HCT116 (cell line): ENCODE measurements at regions not wholly inside any gene's neighbourhood (a gene's known extent, or its start where the extent isn't known, plus 50 kb on each side); places are given as distances from the start of the nearest gene placed in this dataset.
"Not testable (repeated sequence)": the region's sequence is repeated elsewhere in the genome, so short reads cannot be mapped to it uniquely, and the experiment has no call there.

ENCODE experiments used
- ATAC-seq: fragments of 200-7000 bp; cut with Tn5 transposase; 2 replicates; pipeline ENCODE4 v1.9.1; 2020; ENCODE audit warnings: mild to moderate bottlenecking, moderate library complexity
- BruUV-seq: library from RNA; stranded (reverse); fragments of 400-500 nt; replicated peaks from 2 replicates; lab custom pipeline; 2021; lab: Mats Ljungman, UMichigan
- CTCF ChIA-PET: fragments of 300-600 bp; sonication (Branson Sonifier 250); formaldehyde crosslinking; loops from one replicate; lab custom pipeline; 2021; ENCODE audit warnings: antibody characterized with exemption; lab: Charles Lee
- POLR2A ChIA-PET: fragments of 300-600, 350-600 bp; sonication (Branson Sonifier 250); formaldehyde crosslinking; loops from one replicate; lab custom pipeline; 2021; ENCODE audit warnings: antibody characterized with exemption; lab: Charles Lee
- RAD21 ChIA-PET, 2 experiments: fragments of 300-600 bp; sonication (Branson Sonifier 250); formaldehyde crosslinking; loops; one replicate each; lab custom pipeline; 2023; ENCODE audit warnings: low total read pairs in 2 of 2; ENCODE audit not compliant: uncharacterized antibody in 2 of 2, unreplicated experiment in 2 of 2, low non-redundant PET in 1 of 2; lab: Charles Lee
- DNase-seq: peaks from one replicate; pipeline ENCODE4 v3.0.0-alpha.2; 2010; ENCODE audit warnings: low read depth, low spot score
- H2AFZ ChIP-seq: fragments of 200-600 bp; shearing (Covaris generic), sonication (generic); 2 replicates; pipeline ENCODE4 v1.6.1; 2017; ENCODE audit warnings: low read depth, mixed run types, mixed read lengths, antibody characterized with exemption, low read length; ENCODE audit not compliant: poor library complexity, severe bottlenecking
- H3K27ac ChIP-seq: 2 replicates; pipeline ENCODE4 v1.5.1; 2012; ENCODE audit warnings: low read depth, low read length
- H3K27me3 ChIP-seq: fragments of 200-600 bp; sonication (generic); 2 replicates; pipeline ENCODE4 v1.6.1; 2016; ENCODE audit warnings: mixed run types, low read length, mixed read lengths; ENCODE audit not compliant: insufficient read depth
- H3K36me3 ChIP-seq, 2 experiments: fragments of 200-500 bp in 1 of 2; fragments of 200-600 bp in 1 of 2; sonication (Bioruptor generic) in 1 of 2; sonication (generic) in 1 of 2; 2 replicates each; pipeline versions ENCODE4 v1.5.1 to v1.6.1; 2014 to 2016; ENCODE audit warnings: low read length in 2 of 2, inconsistent platforms in 1 of 2, mixed read lengths in 1 of 2, mixed run types in 1 of 2; ENCODE audit not compliant: insufficient read depth in 2 of 2, control insufficient read depth in 1 of 2
- H3K4me1 ChIP-seq, 2 experiments: fragments of 200-600 bp in 1 of 2; sonication (generic) in 1 of 2; 2 replicates each; pipeline versions ENCODE4 v1.5.1 to v1.6.1; 2012 to 2017; ENCODE audit warnings: low read length in 2 of 2, inconsistent platforms in 1 of 2, mild to moderate bottlenecking in 1 of 2, mixed read lengths in 1 of 2, mixed run types in 1 of 2, moderate library complexity in 1 of 2; ENCODE audit not compliant: insufficient read depth in 2 of 2, control insufficient read depth in 1 of 2
- H3K4me2 ChIP-seq: fragments of 200-600 bp; sonication (generic); 2 replicates; pipeline ENCODE4 v1.6.1; 2017; ENCODE audit warnings: mixed run types, low read length, mixed read lengths
- H3K4me3 ChIP-seq, 2 experiments: fragments of 200-600 bp in 1 of 2; sonication (generic) in 1 of 2; replicated peaks in 1 of 2; 2 replicates each; pipeline ENCODE4 v1.5.1; 2011 to 2016; ENCODE audit warnings: low read length in 2 of 2, control low read depth in 1 of 2, low read depth in 1 of 2, mild to moderate bottlenecking in 1 of 2, mixed read lengths in 1 of 2, mixed run types in 1 of 2
- H3K79me2 ChIP-seq: fragments of 200-600 bp; sonication (generic); 2 replicates; pipeline ENCODE4 v1.6.1; 2017; ENCODE audit warnings: mild to moderate bottlenecking, mixed run types, low read length, moderate library complexity, mixed read lengths; ENCODE audit not compliant: insufficient read depth
- H3K9ac ChIP-seq: fragments of 200-600 bp; sonication (generic); 2 replicates; pipeline ENCODE4 v1.6.1; 2016; ENCODE audit warnings: low read length, mixed read lengths
- H3K9me2 ChIP-seq: fragments of 200-600 bp; sonication (generic), shearing (Covaris generic); 2 replicates; pipeline ENCODE4 v1.6.1; 2017; ENCODE audit warnings: mixed run types, mild to moderate bottlenecking, moderate library complexity; ENCODE audit not compliant: insufficient read depth
- H3K9me3 ChIP-seq, 2 experiments: fragments of 200-500 bp in 1 of 2; fragments of 200-600 bp in 1 of 2; sonication (Bioruptor generic) in 1 of 2; sonication (generic) in 1 of 2; 2 replicates each; pipeline ENCODE4 v1.6.1; 2014 to 2017; ENCODE audit warnings: low read length in 2 of 2, mixed read lengths in 2 of 2, inconsistent platforms in 1 of 2, low read depth in 1 of 2, mild to moderate bottlenecking in 1 of 2, mixed run types in 1 of 2, moderate library complexity in 1 of 2; ENCODE audit not compliant: control insufficient read depth in 1 of 2, insufficient read depth in 1 of 2
- H4K20me1 ChIP-seq: fragments of 200-600 bp; sonication (generic), shearing (Covaris generic); 2 replicates; pipeline ENCODE4 v1.6.1; 2017; ENCODE audit warnings: mixed run types, mild to moderate bottlenecking, moderate library complexity; ENCODE audit not compliant: insufficient read depth
- CBX3 ChIP-seq: IDR thresholded peaks from 2 replicates; pipeline ENCODE4 v1.6.1; 2012; ENCODE audit warnings: low read depth
- CEBPB ChIP-seq: IDR thresholded peaks from 2 replicates; pipeline ENCODE4 v1.6.1; 2012; ENCODE audit warnings: low read depth
- CTCF ChIP-seq, 3 experiments: fragments of 200-600 bp in 1 of 3; sonication (generic) in 1 of 3; IDR thresholded peaks in 2 of 3; conservative IDR thresholded peaks in 1 of 3; 2 replicates each; pipeline ENCODE4 v1.5.1; 2012 to 2017; ENCODE audit warnings: low read depth in 2 of 3, low read length in 2 of 3, antibody characterized with exemption in 1 of 3, borderline replicate concordance in 1 of 3, control low read depth in 1 of 3, mild to moderate bottlenecking in 1 of 3, mixed read lengths in 1 of 3, mixed run types in 1 of 3, moderate library complexity in 1 of 3; ENCODE audit not compliant: insufficient read depth in 1 of 3
- EGR1 ChIP-seq: IDR thresholded peaks from 2 replicates; pipeline ENCODE4 v1.6.1; 2012; ENCODE audit warnings: low read depth
- ELF1 ChIP-seq: IDR thresholded peaks from 2 replicates; pipeline ENCODE4 v1.6.1; 2012; ENCODE audit warnings: low read depth, borderline replicate concordance
- EZH2phosphoT487 ChIP-seq: fragments of 200-600 bp; IDR thresholded peaks from 2 replicates; pipeline ENCODE4 v1.6.1; 2018; ENCODE audit warnings: antibody characterized with exemption, borderline replicate concordance
- FOSL1 ChIP-seq: IDR thresholded peaks from 2 replicates; pipeline ENCODE4 v1.6.1; 2012; ENCODE audit warnings: low read depth
- JUND ChIP-seq: IDR thresholded peaks from 2 replicates; pipeline ENCODE4 v1.6.1; 2012
- POLR2A ChIP-seq: IDR thresholded peaks from 2 replicates; pipeline ENCODE4 v1.7.0; 2011; ENCODE audit warnings: borderline replicate concordance; ENCODE audit not compliant: insufficient read depth, insufficient read length; ENCODE audit errors: extremely low read depth
- POLR2AphosphoS5 ChIP-seq: IDR thresholded peaks from 2 replicates; pipeline ENCODE4 v1.6.1; 2011; ENCODE audit warnings: mild to moderate bottlenecking, low read depth, low read length, moderate library complexity
- RAD21 ChIP-seq: IDR thresholded peaks from 2 replicates; pipeline ENCODE4 v1.6.1; 2012; ENCODE audit warnings: low read depth, mild to moderate bottlenecking
- SRF ChIP-seq: IDR thresholded peaks from 2 replicates; pipeline ENCODE4 v1.6.1; 2012; ENCODE audit warnings: low read depth
- TCF7L2 ChIP-seq: IDR thresholded peaks from 2 replicates; pipeline ENCODE4 v1.7.0; 2011; ENCODE audit warnings: borderline replicate concordance, inconsistent platforms; ENCODE audit not compliant: insufficient read depth, insufficient read length; ENCODE audit errors: extremely low read depth
- ZFX ChIP-seq: fragments of 450-650 bp; IDR thresholded peaks from 2 replicates; pipeline ENCODE4 v1.6.1; 2017
- intact Hi-C: fragments of 100-400 bp; cut with micrococcal nuclease; formaldehyde crosslinking; loops from 2 replicates; pipeline ENCODE4 v1.10.0; 2022
- TF ChIP-seq, protein P1 (sequence below): IDR thresholded peaks from 2 replicates; pipeline ENCODE4 v1.6.1; 2012
- TF ChIP-seq, protein P2 (sequence below): IDR thresholded peaks from 2 replicates; pipeline ENCODE4 v1.6.1; 2012

- DNase-seq (no peak), ATAC-seq (no peak)
- H3K9me3 ChIP-seq: 0 out of 4 replicates have a peak, but pooled peaks cover 3% of the 10 kb centered on the region in 2 experiments
- no peak overlapping the region for H3K27ac ChIP-seq
- H3K4me3 ChIP-seq: no peak overlapping the region
- no peaks in the 10 kb centered on the region for H3K4me1 ChIP-seq
- H3K79me2 ChIP-seq: no peaks in the 10 kb centered on the region
- POLR2A ChIA-PET: no interaction called here
- no peak overlapping the region for H3K9ac ChIP-seq
- no peak overlapping the region for H3K4me2 ChIP-seq
- CTCF ChIA-PET: no interaction called here
- BruUV-seq: no TSS peak
- RAD21 ChIA-PET: no interaction called here
- H4K20me1 ChIP-seq: no peaks in the 10 kb centered on the region
- no peaks in the 10 kb centered on the region for H3K36me3 ChIP-seq
- intact Hi-C loops: no loop called here
- no peaks in the 10 kb centered on the region for H3K9me2 ChIP-seq
- H3K27me3 ChIP-seq: no peaks in the 10 kb centered on the region
- TF ChIP-seq TCF7L2 (no peak), POLR2A (no peak), EGR1 (no peak), CEBPB (no peak), CBX3 (no peak), SRF (no peak), EZH2phosphoT487 (no peak), POLR2AphosphoS5 (no peak), ELF1 (no peak), RAD21 (no peak), JUND (no peak), CTCF (IDR thresholded peaks at IDR 0.05 in 2 of 3, conservative IDR thresholded peaks at IDR 0.05 in 1 of 3; ENCODE audit: borderline replicate concordance in 1 of 3, insufficient read depth in 1 of 3, low read depth in 2 of 3, low read length in 2 of 3) (no peak), ZFX (no peak), FOSL1 (no peak)
- TF ChIP-seq, protein P1, sequence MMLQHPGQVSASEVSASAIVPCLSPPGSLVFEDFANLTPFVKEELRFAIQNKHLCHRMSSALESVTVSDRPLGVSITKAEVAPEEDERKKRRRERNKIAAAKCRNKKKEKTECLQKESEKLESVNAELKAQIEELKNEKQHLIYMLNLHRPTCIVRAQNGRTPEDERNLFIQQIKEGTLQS: no peak
- TF ChIP-seq, protein P2, sequence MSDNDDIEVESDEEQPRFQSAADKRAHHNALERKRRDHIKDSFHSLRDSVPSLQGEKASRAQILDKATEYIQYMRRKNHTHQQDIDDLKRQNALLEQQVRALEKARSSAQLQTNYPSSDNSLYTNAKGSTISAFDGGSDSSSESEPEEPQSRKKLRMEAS: no peak
- H2AFZ ChIP-seq: no peak overlapping the region
These were observed 170.6 kb upstream of the MEF2C start for GRCh38 chr5:89053547-89053946.

- H3K9me2 ChIP-seq, H3K4me3 ChIP-seq, H3K9me3 ChIP-seq, H4K20me1 ChIP-seq, H3K79me2 ChIP-seq, RAD21 ChIA-PET, H3K4me1 ChIP-seq, CTCF ChIA-PET, intact Hi-C loops, H3K27me3 ChIP-seq, H2AFZ ChIP-seq, DNase-seq, H3K9ac ChIP-seq, H3K4me2 ChIP-seq, ATAC-seq, BruUV-seq, POLR2A ChIA-PET, H3K27ac ChIP-seq, H3K36me3 ChIP-seq: not testable (repeated sequence)
These were observed 167.1 kb upstream of the MEF2C start for GRCh38 chr5:89050062-89050461.
